MCF 10A (cell line): ENCODE measurements at regions not wholly inside any gene's neighbourhood (a gene's known extent, or its start where the extent isn't known, plus 50 kb on each side); places are given as distances from the start of the nearest gene placed in this dataset.

Experiments
- BruUV-seq: library from RNA; stranded (reverse); fragments of 400-500 nt; replicated peaks from 2 replicates; lab custom pipeline; 2021; lab: Mats Ljungman, UMichigan
- CTCF ChIA-PET: fragments of 300-600 bp; sonication (Branson Sonifier 250); formaldehyde crosslinking; extraction: SDS; loops from one replicate; lab custom pipeline; 2021; ENCODE audit warnings: antibody characterized with exemption, inconsistent platforms; lab: Yijun Ruan, JAX
- POLR2A ChIA-PET: fragments of 300-600, 350-650 bp; sonication (Branson Sonifier 250); formaldehyde crosslinking; extraction: SDS; loops from one replicate; lab custom pipeline; 2020; ENCODE audit warnings: antibody characterized with exemption, inconsistent platforms; lab: Yijun Ruan, JAX
- DNase-seq: peaks from one replicate; pipeline ENCODE4 v3.0.0-alpha.2; 2018; ENCODE audit not compliant: unreplicated experiment
- H3K27ac Mint-ChIP-seq: one replicate; pipeline ENCODE4 v1.8.0; 2022; ENCODE audit warnings: mild to moderate bottlenecking, low read depth, mixed read lengths; ENCODE audit not compliant: unreplicated experiment
- H3K27me3 Mint-ChIP-seq: one replicate; pipeline ENCODE4 v1.8.0; 2022; ENCODE audit warnings: mixed read lengths; ENCODE audit not compliant: insufficient read depth, unreplicated experiment
- H3K36me3 Mint-ChIP-seq: one replicate; pipeline ENCODE4 v1.8.0; 2022; ENCODE audit warnings: mild to moderate bottlenecking, moderate library complexity, mixed read lengths; ENCODE audit not compliant: insufficient read depth, unreplicated experiment
- H3K4me1 Mint-ChIP-seq: one replicate; pipeline ENCODE4 v1.8.0; 2022; ENCODE audit warnings: mixed read lengths; ENCODE audit not compliant: insufficient read depth, unreplicated experiment
- H3K4me3 Mint-ChIP-seq: one replicate; pipeline ENCODE4 v1.8.0; 2022; ENCODE audit warnings: mild to moderate bottlenecking, moderate library complexity, mixed read lengths; ENCODE audit not compliant: unreplicated experiment
- H3K9me3 Mint-ChIP-seq: one replicate; pipeline ENCODE4 v1.8.0; 2022; ENCODE audit warnings: mixed read lengths; ENCODE audit not compliant: unreplicated experiment
- CTCF ChIP-seq: fragments of 200-600 bp; IDR thresholded peaks from one replicate; pipeline ENCODE4 v1.8.0; 2022; ENCODE audit warnings: antibody characterized with exemption, mild to moderate bottlenecking; ENCODE audit not compliant: unreplicated experiment
- intact Hi-C: fragments of 100-400 bp; cut with micrococcal nuclease; formaldehyde crosslinking; loops from 2 replicates; pipeline ENCODE4 v1.14.1; 2022

- POLR2A ChIA-PET: no interaction called here
- Mint-ChIP-seq H3K4me1 (peaks cover 4% of the 10 kb centered on the region), H3K27ac (no peak overlapping the region), H3K27me3 (no peaks in the 10 kb centered on the region), H3K36me3 (no peaks in the 10 kb centered on the region), H3K9me3 (no peaks in the 10 kb centered on the region), H3K4me3 (no peak overlapping the region)
- intact Hi-C loops: no loop called here
- no peak for DNase-seq
- no TSS peak for BruUV-seq
- no peak for TF ChIP-seq CTCF
- CTCF ChIA-PET: interaction anchor here (0.6 kb wide), 2 partner anchors 871 to 1595 kb away, joined by 3 read pairs; no protein-coding TSS in a partner anchor
These were observed 72.0 kb downstream of the C3orf38 start for GRCh38 chr3:88221726-88222125.

- Mint-ChIP-seq H3K36me3 (no peaks in the 10 kb centered on the region), H3K27me3 (no peaks in the 10 kb centered on the region), H3K27ac (no peak overlapping the region), H3K4me3 (no peak overlapping the region), H3K4me1 (peaks cover 4% of the 10 kb centered on the region), H3K9me3 (no peaks in the 10 kb centered on the region)
- BruUV-seq: no TSS peak
- ChIA-PET CTCF (interaction anchor here (0.6 kb wide), 2 partner anchors 870 to 1595 kb away, joined by 3 read pairs; no protein-coding TSS in a partner anchor), POLR2A (no interaction called here)
- intact Hi-C loops: no loop called here
- TF ChIP-seq CTCF: no peak
- DNase-seq: no peak
These were observed 72.6 kb downstream of the C3orf38 start for GRCh38 chr3:88222343-88222742.

- CTCF ChIA-PET: interaction anchor here (0.7 to 1.4 kb wide), 3 partner anchors 10 to 857 kb away, joined by 3 to 5 read pairs (median 4); no protein-coding TSS in a partner anchor
- Mint-ChIP-seq H3K27me3 (no peaks in the 10 kb centered on the region), H3K27ac (no peak overlapping the region), H3K4me3 (no peak overlapping the region), H3K9me3 (peaks cover 6% of the 10 kb centered on the region), H3K36me3 (no peaks in the 10 kb centered on the region), H3K4me1 (no peaks in the 10 kb centered on the region)
- BruUV-seq: no TSS peak
- POLR2A ChIA-PET: interaction anchor here (0.6 kb wide), 2 partner anchors 395 to 849 kb away, joined by 3 to 4 read pairs; no protein-coding TSS in a partner anchor
- intact Hi-C loops: no loop called here
- no peak for DNase-seq
- no peak for TF ChIP-seq CTCF
These were observed 75.7 kb downstream of the C3orf38 start for GRCh38 chr3:88225326-88226008.

GRCh38 chr3:88226910-88227309, 77.2 kb downstream of the C3orf38 start:
- Mint-ChIP-seq H3K27ac (no peak overlapping the region), H3K36me3 (no peaks in the 10 kb centered on the region), H3K27me3 (no peaks in the 10 kb centered on the region), H3K4me1 (no peaks in the 10 kb centered on the region), H3K4me3 (no peak overlapping the region), H3K9me3 (peaks cover 6% of the 10 kb centered on the region)
- BruUV-seq: no TSS peak
- no peak for DNase-seq
- intact Hi-C loops: no loop called here
- no peak for TF ChIP-seq CTCF
- ChIA-PET POLR2A (no interaction called here), CTCF (no interaction called here)
